HG03095 (cell line): ENCODE measurements at regions not wholly inside any gene's neighbourhood (a gene's known extent, or its start where the extent isn't known, plus 50 kb on each side); places are given as distances from the start of the nearest gene placed in this dataset.
"Not testable (repeated sequence)": the region's sequence is repeated elsewhere in the genome, so short reads cannot be mapped to it uniquely, and the experiment has no call there.

ENCODE experiments used
- ATAC-seq: cut with Tn5 transposase; IDR thresholded peaks from one replicate; pipeline ENCODE4 v1.9.1; 2021; ENCODE audit warnings: moderate library complexity; ENCODE audit not compliant: unreplicated experiment

GRCh38 chr10:56547163-56547562, 186.1 kb upstream of the ZWINT start:
- ATAC-seq = no peak

- ATAC-seq = no peak
Observed at GRCh38 chr10:56537984-56538383, 176.9 kb upstream of the ZWINT start.

DNA sequence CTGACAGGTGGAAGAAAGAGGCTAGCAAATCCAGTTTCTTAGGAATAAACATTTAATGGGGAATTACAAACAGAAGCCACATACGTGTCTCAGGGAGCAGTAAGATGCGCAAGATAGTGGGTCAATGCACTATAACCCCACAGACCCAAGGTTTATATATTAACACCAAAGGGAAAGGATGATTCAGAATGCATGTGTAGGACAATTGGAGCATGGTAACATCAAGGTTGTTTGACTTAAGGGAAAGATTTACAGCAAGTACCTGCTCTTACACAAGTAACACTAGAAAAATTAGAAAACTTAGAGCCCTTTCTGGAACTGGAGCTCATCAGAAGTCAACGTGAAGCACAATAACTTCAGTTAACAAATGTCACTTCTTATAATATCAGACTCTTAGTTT, 161.1 kb upstream of the ZWINT start:
- no peak for ATAC-seq

GRCh38 chr10:56508562-56508961, 147.5 kb upstream of the ZWINT start:
- no peak for ATAC-seq

DNA sequence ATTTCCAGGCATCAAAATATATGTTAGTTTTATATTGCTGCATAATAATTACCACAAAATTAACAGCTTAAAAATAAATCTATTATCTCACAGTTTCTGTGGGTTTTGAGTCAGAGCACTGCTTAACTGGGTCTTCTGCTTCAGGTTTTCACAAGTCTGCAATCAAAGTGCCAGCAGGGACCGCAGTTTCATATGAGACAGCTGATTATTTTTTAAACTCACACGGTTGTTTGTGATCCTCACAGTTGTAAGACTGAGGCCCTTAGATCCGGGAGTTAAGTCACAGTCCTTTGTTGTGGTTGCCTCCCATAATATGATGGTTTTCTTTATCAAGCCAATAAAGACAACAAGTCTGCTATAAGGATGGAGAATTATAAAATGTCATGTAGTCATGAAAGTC, 146.0 kb upstream of the ZWINT start:
- no peak for ATAC-seq

GRCh38 chr10:56505555-56505954, 144.5 kb upstream of the ZWINT start:
- no peak for ATAC-seq

- no peak for ATAC-seq
Observed at GRCh38 chr10:56496186-56496486, 135.1 kb upstream of the ZWINT start.

DNA sequence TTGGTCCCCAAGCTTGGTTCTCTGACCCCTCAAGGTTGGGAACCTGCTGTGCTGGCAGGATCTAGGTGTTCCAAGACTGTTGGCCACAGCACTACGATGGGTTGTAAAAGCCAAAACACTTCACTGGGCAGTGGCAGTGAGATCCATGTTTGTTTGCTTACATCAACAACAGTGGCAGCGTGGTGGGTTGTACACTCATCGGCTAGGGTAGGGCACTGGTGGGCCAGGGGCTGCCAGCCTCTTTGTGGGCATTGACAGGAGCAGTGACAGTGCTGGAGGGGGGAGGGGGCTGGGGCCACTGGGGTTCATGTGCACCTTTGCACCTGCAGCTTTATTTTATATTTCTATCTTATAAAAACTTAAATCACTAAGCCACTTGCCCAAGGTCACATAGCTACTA, 126.7 kb upstream of the ZWINT start:
- no peak for ATAC-seq

GRCh38 chr10:56481521-56482091, 120.5 kb upstream of the ZWINT start:
- ATAC-seq = no peak

GRCh38 chr10:56472978-56473377, 111.9 kb upstream of the ZWINT start:
- no peak for ATAC-seq

GRCh38 chr10:56470701-56471100, 109.6 kb upstream of the ZWINT start:
- no peak for ATAC-seq

- no peak for ATAC-seq
Observed at GRCh38 chr10:56469482-56469881, 108.4 kb upstream of the ZWINT start.

GRCh38 chr10:56466005-56466404, 104.9 kb upstream of the ZWINT start:
- ATAC-seq = no peak

GRCh38 chr10:56449770-56450169, 88.7 kb upstream of the ZWINT start:
- ATAC-seq = no peak

DNA sequence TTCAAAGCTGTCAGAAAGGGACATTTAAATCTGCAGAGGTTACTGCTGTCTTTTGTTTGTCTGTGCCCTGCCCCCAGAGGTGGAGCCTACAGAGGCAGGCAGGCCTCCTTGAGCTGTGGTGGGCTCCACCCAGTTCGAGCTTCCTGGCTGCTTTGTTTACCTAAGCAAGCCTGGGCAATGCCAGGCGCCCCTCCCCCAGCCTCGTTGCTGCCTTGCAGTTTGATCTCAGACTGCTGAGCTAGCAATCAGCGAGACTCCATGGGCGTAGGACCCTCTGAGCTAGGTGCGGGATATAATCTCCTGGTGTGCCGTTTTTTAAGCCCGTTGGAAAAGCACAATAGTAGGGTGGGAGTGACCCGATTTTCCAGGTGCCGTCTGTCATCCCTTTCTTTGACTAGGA, 86.6 kb upstream of the ZWINT start:
- not testable (repeated sequence) for ATAC-seq

GRCh38 chr10:56441337-56441736, 80.3 kb upstream of the ZWINT start:
- not testable (repeated sequence) for ATAC-seq
